ENCODE measurements at regions not wholly inside any gene's neighbourhood (a gene's known extent, or its start where the extent isn't known, plus 50 kb on each side); places are given as distances from the start of the nearest gene placed in this dataset.

- H3K9me3 ChIP-seq: no peaks in the 10 kb centered on the region
- H3K4me1 ChIP-seq: no peaks in the 10 kb centered on the region
- WGBS, 2 donors: 76 to 92% methylated on average over 1 of the region's 1 CpG
- no peak for DNase-seq
- no peak overlapping the region for H3K27ac ChIP-seq
- no peak for ATAC-seq
- intact Hi-C loops (cut with DNase I): no loop called here
- H3K4me3 ChIP-seq: no peak overlapping the region
- no peaks in the 10 kb centered on the region for H3K27me3 ChIP-seq
- H3K36me3 ChIP-seq: no peaks in the 10 kb centered on the region
- FAIRE-seq: no peak
- no peak for TF ChIP-seq CTCF (IDR thresholded peaks at IDR 0.05)
Measured at GRCh38 chr2:81734981-81735380, 1430.4 kb upstream of the LRRTM1 start.

GRCh38 chr2:81714817-81715216 is 1410.3 kb upstream of the LRRTM1 start:
- TF ChIP-seq CTCF (IDR thresholded peaks at IDR 0.05): no peak
- Histone ChIP-seq H3K36me3 (no peaks in the 10 kb centered on the region), H3K27me3 (no peaks in the 10 kb centered on the region), H3K27ac (no peak overlapping the region), H3K9me3 (no peaks in the 10 kb centered on the region), H3K4me1 (no peaks in the 10 kb centered on the region), H3K4me3 (no peak overlapping the region)
- ATAC-seq: no peak
- FAIRE-seq: no peak
- 30 to 45% methylated on average over 2 of the region's 2 CpGs for WGBS, 2 donors
- DNase-seq: no peak
- intact Hi-C loops (cut with DNase I): no loop called here

GRCh38 chr2:81706856-81707255 is 1402.3 kb upstream of the LRRTM1 start:
- no peak for DNase-seq
- H3K4me1 ChIP-seq: no peaks in the 10 kb centered on the region
- FAIRE-seq: no peak
- intact Hi-C loops (cut with DNase I): no loop called here
- no peak overlapping the region for H3K4me3 ChIP-seq
- H3K27ac ChIP-seq: no peak overlapping the region
- WGBS, 2 donors: 58 to 71% methylated on average over 2 of the region's 2 CpGs
- no peaks in the 10 kb centered on the region for H3K27me3 ChIP-seq
- TF ChIP-seq CTCF (IDR thresholded peaks at IDR 0.05): no peak
- H3K9me3 ChIP-seq: no peaks in the 10 kb centered on the region
- ATAC-seq: no peak
- H3K36me3 ChIP-seq: no peaks in the 10 kb centered on the region

GRCh38 chr2:81703831-81704230 is 1399.3 kb upstream of the LRRTM1 start:
- no peak for DNase-seq
- no peak overlapping the region for H3K4me3 ChIP-seq
- no peaks in the 10 kb centered on the region for H3K36me3 ChIP-seq
- FAIRE-seq: no peak
- H3K27ac ChIP-seq: no peak overlapping the region
- H3K27me3 ChIP-seq: no peaks in the 10 kb centered on the region
- WGBS, 2 donors: 56 to 71% methylated on average over 2 of the region's 2 CpGs
- H3K4me1 ChIP-seq: no peaks in the 10 kb centered on the region
- no peak for ATAC-seq
- no peaks in the 10 kb centered on the region for H3K9me3 ChIP-seq
- no peak for TF ChIP-seq CTCF (IDR thresholded peaks at IDR 0.05)
- intact Hi-C loops (cut with DNase I): no loop called here

GRCh38 chr2:81692566-81692965 is 1388.0 kb upstream of the LRRTM1 start:
- Histone ChIP-seq H3K36me3 (no peaks in the 10 kb centered on the region), H3K27ac (no peak overlapping the region), H3K4me3 (no peak overlapping the region), H3K4me1 (no peaks in the 10 kb centered on the region), H3K9me3 (no peaks in the 10 kb centered on the region), H3K27me3 (no peaks in the 10 kb centered on the region)
- no peak for TF ChIP-seq CTCF (IDR thresholded peaks at IDR 0.05)
- no peak for ATAC-seq
- no peak for DNase-seq
- no peak for FAIRE-seq
- 53 to 67% methylated on average over 3 of the region's 3 CpGs for WGBS, 2 donors
- intact Hi-C loops (cut with DNase I): no loop called here

Measured in pancreas (tissue), 10 donors.